ENCODE measurements at regions not wholly inside any gene's neighbourhood (a gene's known extent, or its start where the extent isn't known, plus 50 kb on each side); places are given as distances from the start of the nearest gene placed in this dataset.

DNA sequence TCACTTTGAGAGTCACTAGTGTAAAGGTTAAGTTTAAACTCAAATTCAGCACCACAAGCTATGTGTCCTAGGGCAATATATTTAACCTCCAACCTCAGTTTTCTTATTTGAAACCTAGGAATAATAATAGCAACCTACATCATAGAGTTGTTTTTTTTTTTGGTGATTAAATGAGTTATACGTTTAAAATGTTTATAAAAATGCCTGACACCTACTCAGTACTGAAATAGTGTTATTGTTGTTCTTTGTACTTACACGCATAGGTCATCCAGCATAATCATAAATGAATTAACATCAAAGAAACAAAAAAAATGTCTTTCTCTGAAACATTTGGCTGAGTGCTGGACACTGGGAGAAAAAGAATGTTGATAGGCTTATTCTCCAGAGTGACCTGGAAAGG lies 266.8 kb upstream of the PRMT6 start:
- H4K20me1 ChIP-seq (ENCODE audit: insufficient read depth, low read length): no peaks in the 10 kb centered on the region
- no peak for TF ChIP-seq CTCF (IDR thresholded peaks at IDR 0.05; ENCODE audit: borderline replicate concordance, extremely low read depth, low read length, poor library complexity, severe bottlenecking)
- no peak for TF ChIP-seq EZH2 (IDR thresholded peaks at IDR 0.05; ENCODE audit: borderline replicate concordance, low read depth, low read length, severe bottlenecking)

GRCh38 chr1:106791041-106791440 lies 265.4 kb upstream of the PRMT6 start:
- no peaks in the 10 kb centered on the region for H3K4me1 ChIP-seq (ENCODE audit: insufficient read depth, low read length)
- H3K9ac ChIP-seq (ENCODE audit: low read depth, low read length): no peak overlapping the region
- H3K4me3 ChIP-seq (ENCODE audit: low read depth in 1 of 2, low read length in 2 of 2): no peak overlapping the region
- no peak overlapping the region for H2AFZ ChIP-seq (ENCODE audit: low read depth, low read length)
- H3K9me3 ChIP-seq (ENCODE audit: insufficient read depth, low read length, severe bottlenecking): no peaks in the 10 kb centered on the region
- DNase-seq: no peak
- H3K79me2 ChIP-seq (ENCODE audit: insufficient read depth, low read length): no peaks in the 10 kb centered on the region
- H3K27ac ChIP-seq (ENCODE audit: low read length): no peak overlapping the region
- no peak overlapping the region for H3K4me2 ChIP-seq (ENCODE audit: insufficient read depth, low read length)
- ATAC-seq (ENCODE audit: insufficient read depth, low read depth): no peak
- H4K20me1 ChIP-seq (ENCODE audit: insufficient read depth, low read length): no peaks in the 10 kb centered on the region
- TF ChIP-seq CTCF (IDR thresholded peaks at IDR 0.05; ENCODE audit: borderline replicate concordance, extremely low read depth, low read length, poor library complexity, severe bottlenecking) (no peak), EZH2 (IDR thresholded peaks at IDR 0.05; ENCODE audit: borderline replicate concordance, low read depth, low read length, severe bottlenecking) (no peak)
- no peaks in the 10 kb centered on the region for H3K36me3 ChIP-seq (ENCODE audit: insufficient read depth, low read length)
- H3K27me3 ChIP-seq (ENCODE audit: insufficient read depth, low read length, poor library complexity): peaks cover 2% of the 10 kb centered on the region

More for the DNA sequence above, 266.8 kb upstream of the PRMT6 start:
- Histone ChIP-seq H2AFZ (ENCODE audit: low read depth, low read length) (no peak overlapping the region), H3K4me3 (ENCODE audit: low read depth in 1 of 2, low read length in 2 of 2) (no peak overlapping the region), H3K36me3 (ENCODE audit: insufficient read depth, low read length) (no peaks in the 10 kb centered on the region), H3K9me3 (ENCODE audit: insufficient read depth, low read length, severe bottlenecking) (no peaks in the 10 kb centered on the region), H3K9ac (ENCODE audit: low read depth, low read length) (no peak overlapping the region), H3K4me2 (ENCODE audit: insufficient read depth, low read length) (no peak overlapping the region), H3K27me3 (ENCODE audit: insufficient read depth, low read length, poor library complexity) (peaks cover 2% of the 10 kb centered on the region), H3K4me1 (ENCODE audit: insufficient read depth, low read length) (no peaks in the 10 kb centered on the region), H3K79me2 (ENCODE audit: insufficient read depth, low read length) (no peaks in the 10 kb centered on the region), H3K27ac (ENCODE audit: low read length) (no peak overlapping the region)
- ATAC-seq (ENCODE audit: insufficient read depth, low read depth) (no peak), DNase-seq (no peak)

- no peaks in the 10 kb centered on the region for H3K79me2 ChIP-seq (ENCODE audit: insufficient read depth, low read length)
- no peaks in the 10 kb centered on the region for H3K36me3 ChIP-seq (ENCODE audit: insufficient read depth, low read length)
- H3K4me2 ChIP-seq (ENCODE audit: insufficient read depth, low read length): no peak overlapping the region
- H3K27me3 ChIP-seq (ENCODE audit: insufficient read depth, low read length, poor library complexity): peaks cover 2% of the 10 kb centered on the region
- no peak overlapping the region for H3K27ac ChIP-seq (ENCODE audit: low read length)
- TF ChIP-seq CTCF (IDR thresholded peaks at IDR 0.05; ENCODE audit: borderline replicate concordance, extremely low read depth, low read length, poor library complexity, severe bottlenecking) (no peak), EZH2 (IDR thresholded peaks at IDR 0.05; ENCODE audit: borderline replicate concordance, low read depth, low read length, severe bottlenecking) (no peak)
- no peaks in the 10 kb centered on the region for H3K4me1 ChIP-seq (ENCODE audit: insufficient read depth, low read length)
- no peak overlapping the region for H3K4me3 ChIP-seq (ENCODE audit: low read depth in 1 of 2, low read length in 2 of 2)
- no peaks in the 10 kb centered on the region for H4K20me1 ChIP-seq (ENCODE audit: insufficient read depth, low read length)
- DNase-seq: no peak
- H2AFZ ChIP-seq (ENCODE audit: low read depth, low read length): no peak overlapping the region
- no peaks in the 10 kb centered on the region for H3K9me3 ChIP-seq (ENCODE audit: insufficient read depth, low read length, severe bottlenecking)
- no peak overlapping the region for H3K9ac ChIP-seq (ENCODE audit: low read depth, low read length)
- ATAC-seq (ENCODE audit: insufficient read depth, low read depth): no peak
These were observed 262.8 kb upstream of the PRMT6 start for GRCh38 chr1:106793651-106794050.

GRCh38 chr1:106798991-106799390 lies 257.5 kb upstream of the PRMT6 start:
- no peak for TF ChIP-seq EZH2 (IDR thresholded peaks at IDR 0.05; ENCODE audit: borderline replicate concordance, low read depth, low read length, severe bottlenecking)
- H3K36me3 ChIP-seq (ENCODE audit: insufficient read depth, low read length): no peaks in the 10 kb centered on the region
- no peak overlapping the region for H2AFZ ChIP-seq (ENCODE audit: low read depth, low read length)
- H3K4me2 ChIP-seq (ENCODE audit: insufficient read depth, low read length): no peak overlapping the region
- no peak overlapping the region for H3K27ac ChIP-seq (ENCODE audit: low read length)
- H3K27me3 ChIP-seq (ENCODE audit: insufficient read depth, low read length, poor library complexity): no peaks in the 10 kb centered on the region
- H4K20me1 ChIP-seq (ENCODE audit: insufficient read depth, low read length): no peaks in the 10 kb centered on the region
- no peak for DNase-seq
- H3K9me3 ChIP-seq (ENCODE audit: insufficient read depth, low read length, severe bottlenecking): no peaks in the 10 kb centered on the region
- no peaks in the 10 kb centered on the region for H3K79me2 ChIP-seq (ENCODE audit: insufficient read depth, low read length)
- no peak overlapping the region for H3K4me3 ChIP-seq (ENCODE audit: low read depth in 1 of 2, low read length in 2 of 2)
- ATAC-seq (ENCODE audit: insufficient read depth, low read depth): no peak
- no peak overlapping the region for H3K9ac ChIP-seq (ENCODE audit: low read depth, low read length)
- H3K4me1 ChIP-seq (ENCODE audit: insufficient read depth, low read length): no peaks in the 10 kb centered on the region
